Fibroblast of lung (primary cell): ENCODE measurements at regions not wholly inside any gene's neighbourhood (a gene's known extent, or its start where the extent isn't known, plus 50 kb on each side); places are given as distances from the start of the nearest gene placed in this dataset.
"Not testable (repeated sequence)": the region's sequence is repeated elsewhere in the genome, so short reads cannot be mapped to it uniquely, and the experiment has no call there.

ENCODE experiments used
- DNase-seq, 2 donors: peaks; one replicate each; pipeline versions ENCODE4 v3.0.0 to v3.0.0-alpha.2; 2010; ENCODE audit warnings: low read depth in 2 of 2
- H2AFZ ChIP-seq: 2 replicates; pipeline ENCODE4 v1.5.1; 2012; ENCODE audit warnings: low read length, control low read depth, inconsistent platforms
- H3K27ac ChIP-seq: 2 replicates; pipeline ENCODE4 v1.5.1; 2011; ENCODE audit warnings: low read length, control low read depth; ENCODE audit not compliant: insufficient read depth
- H3K27me3 ChIP-seq: 2 replicates; pipeline ENCODE4 v1.5.1; 2011; ENCODE audit warnings: mild to moderate bottlenecking, low read length; ENCODE audit not compliant: control insufficient read depth, insufficient read depth
- H3K36me3 ChIP-seq: 2 replicates; pipeline ENCODE4 v1.5.1; 2011; ENCODE audit warnings: low read length; ENCODE audit not compliant: control insufficient read depth, insufficient read depth
- H3K4me1 ChIP-seq: 2 replicates; pipeline ENCODE4 v1.5.1; 2011; ENCODE audit warnings: low read length; ENCODE audit not compliant: control insufficient read depth, insufficient read depth; ENCODE audit errors: extremely low read depth
- H3K4me2 ChIP-seq: 2 replicates; pipeline ENCODE4 v1.5.1; 2011; ENCODE audit warnings: low read length, control low read depth; ENCODE audit not compliant: insufficient read depth; ENCODE audit errors: extremely low read depth
- H3K4me3 ChIP-seq, 4 experiments: fragments of 200-600 bp in 1 of 4; sonication (generic) in 1 of 4; replicated peaks in 1 of 4; 2 replicates each; pipeline ENCODE4 v1.5.1; 2011 to 2016; ENCODE audit warnings: low read length in 4 of 4, low read depth in 3 of 4, mild to moderate bottlenecking in 3 of 4, control low read depth in 2 of 4, inconsistent platforms in 1 of 4, mixed read lengths in 1 of 4; ENCODE audit not compliant: insufficient read depth in 1 of 4; ENCODE audit errors: control extremely low read depth in 1 of 4
- H3K79me2 ChIP-seq: 2 replicates; pipeline ENCODE4 v1.5.1; 2012; ENCODE audit warnings: mild to moderate bottlenecking, low read length, inconsistent platforms; ENCODE audit not compliant: control insufficient read depth, insufficient read depth
- H3K9ac ChIP-seq: 2 replicates; pipeline ENCODE4 v1.5.1; 2011; ENCODE audit warnings: mild to moderate bottlenecking, low read length, control low read depth; ENCODE audit not compliant: insufficient read depth
- H3K9me3 ChIP-seq: 2 replicates; pipeline ENCODE4 v1.5.1; 2012; ENCODE audit warnings: low read depth, low read length; ENCODE audit not compliant: control insufficient read depth, insufficient read depth
- H4K20me1 ChIP-seq: 2 replicates; pipeline ENCODE4 v1.5.1; 2011; ENCODE audit warnings: low read length; ENCODE audit not compliant: control insufficient read depth, insufficient read depth; ENCODE audit errors: extremely low read depth
- CTCF ChIP-seq, 2 donors: IDR thresholded peaks in 1 of 2; conservative IDR thresholded peaks in 1 of 2; 1 replicate in 1 of 2; 2 replicates in 1 of 2; pipeline ENCODE4 v1.5.1; 2011 to 2012; ENCODE audit warnings: low read length in 2 of 2, control low read depth in 1 of 2, inconsistent platforms in 1 of 2, low read depth in 1 of 2, mild to moderate bottlenecking in 1 of 2
- EZH2 ChIP-seq: IDR thresholded peaks from 2 replicates; pipeline ENCODE4 v1.5.1; 2012; ENCODE audit warnings: low read length, control low read depth, mild to moderate bottlenecking; ENCODE audit errors: missing control alignments

DNA sequence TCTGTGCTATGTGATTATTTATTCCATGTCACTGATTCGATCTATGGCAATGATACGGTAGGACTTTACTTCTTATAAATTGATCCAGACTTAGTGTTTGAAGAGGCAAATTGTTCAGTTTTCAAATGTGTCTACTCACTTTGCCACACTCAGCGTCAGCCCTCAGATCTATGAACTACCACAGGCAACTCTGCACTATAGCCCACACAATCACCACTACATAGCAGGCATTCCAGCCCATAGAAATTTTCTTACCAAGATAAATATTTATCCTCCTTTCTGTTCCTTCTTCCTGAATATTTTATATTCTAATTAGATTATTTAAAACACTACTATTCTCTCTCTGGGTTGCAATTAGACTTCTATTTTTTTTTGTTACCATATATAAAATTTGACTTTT is 776.1 kb downstream of the BRINP3 start:
- DNase-seq, result peak in 1 of 2 donors; percentile 34
- H3K79me2 ChIP-seq, result no peaks in the 10 kb centered on the region
- no peak overlapping the region for H3K4me2 ChIP-seq
- no peaks in the 10 kb centered on the region for H3K9me3 ChIP-seq
- H3K9ac ChIP-seq, result no peak overlapping the region
- no peaks in the 10 kb centered on the region for H3K36me3 ChIP-seq
- H4K20me1 ChIP-seq, result no peaks in the 10 kb centered on the region
- H3K27ac ChIP-seq, result no peak overlapping the region
- H3K27me3 ChIP-seq, result no peaks in the 10 kb centered on the region
- no peaks in the 10 kb centered on the region for H3K4me1 ChIP-seq
- no peak overlapping the region for H3K4me3 ChIP-seq
- H2AFZ ChIP-seq, result no peak overlapping the region
- TF ChIP-seq EZH2 (no peak), CTCF (conservative IDR thresholded peaks at IDR 0.05 in 1 of 2, IDR thresholded peaks at IDR 0.05 in 1 of 2; ENCODE audit: low read depth in 1 of 2, low read length in 2 of 2) (no peak)

DNA sequence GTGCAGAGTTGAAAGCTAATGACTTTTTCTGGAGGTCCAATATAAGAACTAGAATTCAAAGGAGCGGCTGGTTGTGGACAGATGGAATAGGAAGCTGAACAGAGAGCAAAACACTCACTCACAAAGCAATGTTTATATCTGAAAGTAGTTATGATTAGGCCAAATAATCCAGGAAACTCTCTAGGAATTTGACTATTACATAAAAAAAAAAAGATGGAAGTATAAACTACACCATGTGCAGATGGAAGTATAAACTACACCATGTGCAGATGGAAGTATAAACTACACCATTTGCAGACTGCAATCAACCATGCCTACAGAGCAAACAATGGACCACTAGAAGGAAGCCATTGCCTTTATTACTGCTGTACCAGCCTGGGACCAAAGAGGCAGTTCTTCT is 771.1 kb downstream of the BRINP3 start:
- Histone ChIP-seq H3K79me2 (no peaks in the 10 kb centered on the region), H3K4me2 (no peak overlapping the region), H3K9me3 (no peaks in the 10 kb centered on the region), H2AFZ (no peak overlapping the region), H3K9ac (no peak overlapping the region), H3K4me3 (no peak overlapping the region), H3K36me3 (no peaks in the 10 kb centered on the region), H4K20me1 (no peaks in the 10 kb centered on the region), H3K27ac (no peak overlapping the region), H3K4me1 (no peaks in the 10 kb centered on the region), H3K27me3 (no peaks in the 10 kb centered on the region)
- TF ChIP-seq EZH2 (no peak), CTCF (conservative IDR thresholded peaks at IDR 0.05 in 1 of 2, IDR thresholded peaks at IDR 0.05 in 1 of 2; ENCODE audit: low read depth in 1 of 2, low read length in 2 of 2) (no peak)
- peak in 1 of 2 donors; percentile 15 for DNase-seq

DNA sequence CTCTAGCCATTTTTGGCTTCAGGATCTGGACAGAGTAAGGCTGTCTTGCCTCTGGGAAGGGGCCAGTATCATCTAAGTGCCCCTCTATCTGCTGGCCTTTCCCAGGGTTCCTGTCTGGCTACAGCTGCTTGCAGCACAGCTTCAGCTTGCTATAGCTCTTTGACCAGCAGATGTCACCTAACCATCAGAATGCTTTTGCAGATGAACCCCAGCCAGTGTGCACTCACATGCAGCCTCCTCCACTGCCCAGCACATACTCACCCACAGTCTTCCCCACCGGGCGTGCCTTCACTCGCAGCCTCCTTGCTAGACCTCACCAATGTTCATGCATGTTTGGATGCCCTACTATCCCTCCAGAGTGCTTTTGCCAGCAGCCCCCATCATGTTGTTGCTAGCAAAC is 769.0 kb downstream of the BRINP3 start:
- H3K27me3 ChIP-seq, result no peaks in the 10 kb centered on the region
- no peak overlapping the region for H3K9ac ChIP-seq
- H3K9me3 ChIP-seq, result no peaks in the 10 kb centered on the region
- H3K36me3 ChIP-seq, result no peaks in the 10 kb centered on the region
- H3K4me2 ChIP-seq, result no peak overlapping the region
- H4K20me1 ChIP-seq, result no peaks in the 10 kb centered on the region
- no peaks in the 10 kb centered on the region for H3K4me1 ChIP-seq
- H2AFZ ChIP-seq, result no peak overlapping the region
- H3K79me2 ChIP-seq, result no peaks in the 10 kb centered on the region
- peak in 1 of 2 donors; percentile 14 for TF ChIP-seq CTCF (conservative IDR thresholded peaks at IDR 0.05 in 1 of 2, IDR thresholded peaks at IDR 0.05 in 1 of 2; ENCODE audit: low read depth in 1 of 2, low read length in 2 of 2)
- no peak for TF ChIP-seq EZH2
- no peak overlapping the region for H3K4me3 ChIP-seq
- H3K27ac ChIP-seq, result no peak overlapping the region
- peak; percentile 4 to 19 for DNase-seq

GRCh38 chr1:189718147-189718795 is 759.4 kb downstream of the BRINP3 start:
- H4K20me1 ChIP-seq, H3K4me3 ChIP-seq, H2AFZ ChIP-seq, H3K27me3 ChIP-seq, H3K9ac ChIP-seq, H3K79me2 ChIP-seq, H3K27ac ChIP-seq, H3K9me3 ChIP-seq, H3K36me3 ChIP-seq, H3K4me1 ChIP-seq, H3K4me2 ChIP-seq, DNase-seq: not testable (repeated sequence)
